ENCODE measurements at regions not wholly inside any gene's neighbourhood (a gene's known extent, or its start where the extent isn't known, plus 50 kb on each side); places are given as distances from the start of the nearest gene placed in this dataset.

- TF ChIP-seq, protein P1, sequence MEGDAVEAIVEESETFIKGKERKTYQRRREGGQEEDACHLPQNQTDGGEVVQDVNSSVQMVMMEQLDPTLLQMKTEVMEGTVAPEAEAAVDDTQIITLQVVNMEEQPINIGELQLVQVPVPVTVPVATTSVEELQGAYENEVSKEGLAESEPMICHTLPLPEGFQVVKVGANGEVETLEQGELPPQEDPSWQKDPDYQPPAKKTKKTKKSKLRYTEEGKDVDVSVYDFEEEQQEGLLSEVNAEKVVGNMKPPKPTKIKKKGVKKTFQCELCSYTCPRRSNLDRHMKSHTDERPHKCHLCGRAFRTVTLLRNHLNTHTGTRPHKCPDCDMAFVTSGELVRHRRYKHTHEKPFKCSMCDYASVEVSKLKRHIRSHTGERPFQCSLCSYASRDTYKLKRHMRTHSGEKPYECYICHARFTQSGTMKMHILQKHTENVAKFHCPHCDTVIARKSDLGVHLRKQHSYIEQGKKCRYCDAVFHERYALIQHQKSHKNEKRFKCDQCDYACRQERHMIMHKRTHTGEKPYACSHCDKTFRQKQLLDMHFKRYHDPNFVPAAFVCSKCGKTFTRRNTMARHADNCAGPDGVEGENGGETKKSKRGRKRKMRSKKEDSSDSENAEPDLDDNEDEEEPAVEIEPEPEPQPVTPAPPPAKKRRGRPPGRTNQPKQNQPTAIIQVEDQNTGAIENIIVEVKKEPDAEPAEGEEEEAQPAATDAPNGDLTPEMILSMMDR (optimal IDR thresholded peaks at IDR 0.05 in 1 of 3, IDR thresholded peaks at IDR 0.05 in 1 of 3, conservative IDR thresholded peaks at IDR 0.05 in 1 of 3; ENCODE audit: extremely low read depth in 1 of 3, insufficient read depth in 2 of 3, low read length in 3 of 3): no peak
- no peak for TF ChIP-seq EZH2 (IDR thresholded peaks at IDR 0.05; ENCODE audit: low read length)
Observed at GRCh38 chr10:9868499-9868898, 1149.2 kb upstream of the CELF2 start.
